HG02678 (cell line): ENCODE measurements at regions not wholly inside any gene's neighbourhood (a gene's known extent, or its start where the extent isn't known, plus 50 kb on each side); places are given as distances from the start of the nearest gene placed in this dataset.

Experiments
- ATAC-seq: cut with Tn5 transposase; IDR thresholded peaks from one replicate; pipeline ENCODE4 v1.9.1; 2021; ENCODE audit warnings: mild to moderate bottlenecking, moderate library complexity; ENCODE audit not compliant: unreplicated experiment

DNA sequence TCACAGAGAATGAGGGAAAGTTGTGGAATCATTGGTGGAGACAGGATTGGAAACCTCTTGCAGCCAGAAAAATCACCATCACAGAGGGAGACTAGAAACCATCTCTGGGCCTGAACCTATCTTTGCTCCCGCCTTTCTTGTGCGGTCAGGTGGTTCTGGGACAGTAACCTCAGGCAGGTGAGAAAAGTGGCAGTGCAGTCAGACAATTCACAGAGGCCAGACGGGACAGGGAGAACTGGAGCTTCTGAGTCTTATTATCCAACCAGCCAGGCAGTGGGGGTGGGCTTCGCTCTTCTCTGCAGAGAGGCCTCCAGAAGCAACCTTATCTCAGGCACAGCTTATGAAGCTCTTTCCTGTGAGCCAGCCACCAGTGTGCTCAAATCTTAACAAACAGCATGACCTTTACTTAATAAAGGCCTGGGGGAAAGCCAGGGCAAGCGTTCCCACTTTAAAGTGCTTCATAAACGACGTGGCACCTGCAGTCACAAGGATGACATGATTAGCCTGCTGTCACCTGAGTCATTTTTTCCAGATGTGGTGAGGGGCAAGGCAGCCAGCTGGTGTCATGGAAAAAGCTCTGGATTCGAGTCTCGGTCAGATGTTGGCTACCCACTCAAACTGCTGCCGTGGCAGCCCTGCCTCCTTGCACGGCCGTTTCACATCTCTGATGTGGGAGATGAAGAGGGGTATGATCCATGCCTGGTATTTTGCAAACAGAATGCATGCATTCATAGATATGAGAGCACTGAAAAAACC, 109.7 kb downstream of the B3GNT2 start:
- ATAC-seq, result no peak

DNA sequence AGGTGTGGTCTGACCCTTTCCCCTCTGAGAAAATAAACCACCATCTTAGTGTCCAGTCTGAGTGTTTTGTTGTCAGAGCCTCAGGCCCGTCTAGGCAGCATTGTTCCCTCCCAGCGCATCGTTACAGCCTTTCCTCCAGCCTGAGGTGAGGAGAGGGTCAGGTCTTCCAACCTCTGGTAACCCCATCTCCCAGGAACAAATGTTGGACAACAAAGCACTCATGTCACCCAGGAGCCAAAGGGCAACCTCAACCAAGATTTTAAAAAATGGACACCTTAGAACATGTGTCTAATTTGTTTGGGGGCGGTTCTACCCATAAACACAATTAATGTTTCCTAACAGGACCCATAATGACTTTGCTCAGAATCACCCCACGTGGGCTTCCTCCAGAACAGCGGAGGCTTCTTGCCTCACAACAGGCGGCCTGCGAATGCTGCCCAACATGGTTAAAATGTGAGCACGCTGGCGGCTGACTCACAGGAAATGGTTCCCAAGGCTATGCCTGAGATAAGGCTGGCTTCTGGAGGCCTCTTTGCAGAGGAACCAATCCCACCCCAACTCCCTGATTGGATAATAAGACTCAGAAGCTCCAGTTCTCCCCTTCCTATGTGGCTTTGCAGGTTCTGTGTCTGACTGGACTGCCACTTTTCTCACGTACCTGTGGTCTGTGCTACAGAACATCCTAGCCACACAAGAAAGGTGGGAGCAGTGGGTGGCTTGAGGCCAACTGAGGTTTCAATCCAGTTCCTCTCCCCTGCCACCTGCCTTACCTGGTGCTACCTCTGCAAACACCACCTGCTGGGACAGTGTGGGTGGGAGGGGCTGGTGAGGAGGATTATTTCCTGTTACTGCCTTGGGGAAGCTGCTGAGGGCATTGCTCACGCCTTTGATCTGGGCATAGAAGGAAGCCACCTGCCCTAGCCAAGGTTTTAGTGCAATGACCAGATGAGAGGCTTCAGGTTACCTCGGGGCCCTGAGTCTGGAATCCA, 108.8 kb downstream of the B3GNT2 start:
- ATAC-seq, result no peak

DNA sequence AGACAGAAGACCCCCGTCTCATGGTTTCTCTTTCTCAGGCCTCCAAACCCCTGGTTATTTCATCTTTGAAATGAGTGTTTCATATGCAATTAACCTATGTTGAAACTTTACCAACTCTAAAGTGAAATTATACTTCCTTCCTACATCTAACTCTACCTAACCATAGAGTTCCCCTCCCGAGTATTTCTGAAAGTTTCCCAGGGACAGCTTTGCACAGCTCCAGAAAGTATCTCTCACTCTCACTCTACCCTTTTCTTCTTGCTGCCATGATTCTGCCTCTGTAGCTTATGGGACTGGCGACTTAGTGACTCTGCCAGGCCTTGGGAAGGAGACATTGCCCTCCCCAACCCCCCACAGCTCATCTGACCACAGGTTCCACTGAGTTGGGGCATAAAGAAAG, 107.9 kb downstream of the B3GNT2 start:
- no peak for ATAC-seq

DNA sequence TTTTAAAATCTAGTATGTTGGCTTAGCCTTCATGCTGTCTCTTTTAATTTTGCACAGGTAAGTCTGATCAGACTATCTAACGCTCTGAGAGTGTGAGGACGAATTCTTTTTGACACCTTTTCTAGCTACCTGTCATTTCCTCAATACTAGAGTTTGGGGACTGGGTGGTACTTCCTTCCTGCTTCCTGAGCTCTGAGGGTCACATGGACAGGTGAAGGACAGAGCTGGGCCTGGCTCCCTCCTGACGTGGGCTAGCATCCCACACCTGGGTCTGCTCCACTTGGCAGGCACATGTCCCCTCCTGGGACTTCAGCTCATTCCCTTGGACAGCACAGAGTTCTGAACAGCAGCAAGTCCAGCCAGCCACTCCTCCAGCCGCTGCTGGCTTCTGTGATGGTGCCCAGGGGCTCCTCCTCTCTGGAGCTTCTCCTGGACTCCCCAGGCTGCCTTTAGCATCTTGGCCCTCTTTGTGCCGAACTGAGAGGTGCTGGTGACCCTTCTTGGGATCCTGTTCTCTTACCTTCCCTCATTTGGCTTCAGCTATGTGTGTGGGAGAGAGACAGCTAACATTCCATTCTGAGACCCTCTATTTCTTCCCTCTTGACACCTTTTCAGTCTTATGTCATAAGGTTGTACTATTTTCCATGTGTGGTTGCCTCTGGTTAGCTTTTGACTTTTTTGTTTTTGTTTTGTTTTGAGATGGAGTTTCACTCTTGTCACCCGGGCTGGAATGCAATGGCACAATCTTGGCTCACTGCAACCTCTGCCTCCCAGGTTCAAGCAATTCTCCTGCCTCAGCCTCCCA, 106.9 kb downstream of the B3GNT2 start:
- no peak for ATAC-seq

DNA sequence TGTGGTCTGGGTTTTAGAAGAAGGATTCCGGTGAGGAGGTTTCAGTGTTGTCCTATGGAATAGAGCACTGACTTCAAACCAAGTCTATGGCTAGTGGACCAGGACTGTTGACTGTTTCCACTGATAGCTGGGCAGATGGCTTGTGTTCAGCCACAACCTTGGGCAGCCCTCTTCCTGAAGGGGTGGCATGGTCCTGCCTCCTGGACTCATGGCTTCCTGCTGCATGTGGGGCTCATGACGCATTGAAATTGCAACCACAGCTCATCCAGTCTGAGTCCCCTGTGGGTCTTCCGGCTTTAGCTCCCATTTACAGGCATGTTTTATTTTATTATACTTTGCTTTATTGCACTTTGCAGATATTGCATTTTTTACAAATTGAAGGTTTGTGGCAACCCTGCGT, 105.0 kb downstream of the B3GNT2 start:
- ATAC-seq, result no peak

DNA sequence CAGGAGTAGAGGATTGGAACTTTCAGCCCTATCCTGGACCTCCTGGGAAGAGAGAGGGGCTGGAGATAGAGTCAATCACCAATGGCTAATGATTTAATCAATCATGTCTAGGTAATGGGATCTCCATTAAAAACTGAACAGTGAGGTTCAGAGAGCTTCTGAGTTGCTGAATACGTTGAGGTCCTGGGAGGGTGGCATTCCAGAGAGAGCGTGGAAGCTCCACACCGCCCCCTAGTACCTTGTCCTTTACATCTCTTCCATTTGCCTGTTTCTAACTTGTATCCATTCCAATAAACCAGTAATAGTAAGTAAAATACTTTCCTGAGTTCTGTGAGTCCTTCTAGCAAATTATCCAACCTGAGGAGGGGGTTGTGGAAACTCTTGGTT, 101.7 kb downstream of the B3GNT2 start:
- no peak for ATAC-seq

DNA sequence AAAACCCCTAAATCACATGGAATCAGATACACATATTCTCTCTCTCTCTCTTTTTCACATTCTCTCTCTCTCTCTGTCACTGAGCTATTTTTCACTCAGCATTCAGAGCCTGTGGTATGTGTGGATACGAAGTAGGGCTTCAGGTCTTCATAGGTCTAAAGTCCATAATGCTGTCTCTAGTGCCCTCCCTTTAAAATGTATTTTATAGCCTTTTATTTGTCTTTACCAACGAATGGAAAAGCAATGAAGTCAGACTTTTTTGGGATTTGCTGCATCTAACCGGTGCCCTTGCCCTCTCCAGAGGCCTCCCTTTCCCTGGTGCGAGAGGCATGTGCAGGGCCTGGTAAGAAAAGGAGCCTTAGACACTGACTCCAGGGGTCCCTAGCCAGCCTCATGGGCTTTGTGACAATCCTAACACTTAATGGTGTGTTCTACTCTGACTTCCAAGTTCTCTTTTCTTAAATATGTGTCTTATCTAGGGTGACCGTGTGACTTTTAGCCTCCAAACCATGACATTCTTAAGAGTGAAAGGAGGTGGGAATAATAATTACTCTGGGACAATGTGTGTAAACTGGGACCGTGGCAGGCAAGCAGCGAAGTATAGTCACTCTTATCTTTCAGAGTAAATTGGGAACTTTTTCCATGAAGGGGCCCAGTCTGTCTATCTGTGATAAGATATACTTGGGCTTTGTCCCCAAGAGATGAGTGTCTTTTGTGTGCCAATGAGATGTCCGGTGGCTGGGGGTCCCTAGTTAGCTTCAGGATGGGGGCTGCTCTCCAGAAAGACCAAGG, 101.1 kb downstream of the B3GNT2 start:
- no peak for ATAC-seq

DNA sequence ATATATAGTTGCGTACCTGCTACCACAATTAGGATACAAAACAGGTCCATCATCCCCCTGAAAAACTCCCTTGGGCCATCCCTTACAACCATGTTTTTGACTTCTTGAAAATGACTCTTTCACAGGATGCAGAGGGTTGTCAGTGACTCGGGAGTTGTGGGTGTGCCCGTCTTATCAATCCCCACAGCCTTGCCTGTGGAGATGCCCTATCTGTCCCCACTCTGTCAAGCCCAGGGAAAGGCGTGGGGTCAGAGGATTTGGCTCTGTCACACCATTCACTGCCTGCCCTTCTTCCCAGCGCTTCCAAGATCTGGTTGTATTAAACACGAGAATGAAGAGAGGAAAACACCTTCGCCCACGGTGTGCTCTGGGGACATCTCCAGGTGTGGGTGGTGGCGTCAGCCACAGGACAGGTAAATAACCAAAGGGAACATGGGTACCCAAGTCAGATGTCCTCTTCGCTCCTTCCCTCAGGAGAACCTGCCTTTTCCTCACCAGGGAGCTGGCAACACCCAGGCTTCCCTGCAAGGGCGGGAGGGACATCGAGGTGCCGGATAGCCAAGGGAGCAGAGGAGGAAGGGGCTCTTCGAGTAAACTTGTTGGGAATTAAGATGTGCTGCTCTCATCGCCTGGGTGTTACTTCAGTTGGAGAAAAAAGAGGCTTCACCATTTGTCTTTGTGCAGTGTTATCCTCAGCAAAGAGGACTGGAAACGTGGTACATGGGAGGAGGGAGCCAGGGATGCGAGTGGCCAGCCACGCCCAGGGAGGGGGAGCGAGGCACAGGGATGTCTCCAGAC, 100.3 kb downstream of the B3GNT2 start:
- no peak for ATAC-seq

DNA sequence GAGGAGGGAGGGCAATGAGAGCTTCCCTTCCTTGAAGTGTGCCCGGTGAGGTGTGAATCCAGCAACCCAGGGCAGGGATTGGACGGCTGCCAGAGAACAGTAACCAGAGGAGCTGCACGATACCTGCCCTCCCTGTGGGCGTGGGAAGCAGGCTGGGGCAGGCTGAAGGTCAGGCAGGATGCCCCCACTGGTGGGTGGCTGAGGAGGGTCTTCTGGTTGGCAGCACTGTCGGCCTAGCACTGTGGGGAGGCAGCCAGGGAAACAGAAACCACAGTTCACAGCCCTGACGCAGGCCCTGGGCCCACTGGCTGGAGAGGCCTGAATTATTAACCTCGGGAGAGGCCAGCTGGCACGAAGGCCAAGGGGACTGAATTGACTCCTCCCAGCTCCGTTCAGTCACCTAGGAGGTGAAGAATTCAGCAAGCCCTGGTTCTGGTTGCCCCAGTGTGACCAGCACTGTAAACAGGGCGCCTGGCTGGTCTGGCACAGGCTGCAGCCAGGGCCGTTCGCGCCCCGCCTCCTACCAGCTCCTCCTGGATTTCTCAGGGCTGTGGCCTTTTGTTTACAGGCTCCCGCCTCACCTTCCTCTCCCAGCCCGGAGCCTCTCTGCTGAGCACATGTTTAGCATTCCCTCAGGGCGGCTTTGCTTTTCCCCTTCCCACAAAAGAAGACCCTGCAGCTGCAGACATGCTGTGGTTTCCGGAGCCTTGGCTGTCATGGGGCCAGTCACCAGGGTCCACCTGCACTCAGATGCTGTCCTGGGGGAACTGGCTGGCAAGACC, 97.8 kb downstream of the B3GNT2 start:
- ATAC-seq, result peak; percentile 75

DNA sequence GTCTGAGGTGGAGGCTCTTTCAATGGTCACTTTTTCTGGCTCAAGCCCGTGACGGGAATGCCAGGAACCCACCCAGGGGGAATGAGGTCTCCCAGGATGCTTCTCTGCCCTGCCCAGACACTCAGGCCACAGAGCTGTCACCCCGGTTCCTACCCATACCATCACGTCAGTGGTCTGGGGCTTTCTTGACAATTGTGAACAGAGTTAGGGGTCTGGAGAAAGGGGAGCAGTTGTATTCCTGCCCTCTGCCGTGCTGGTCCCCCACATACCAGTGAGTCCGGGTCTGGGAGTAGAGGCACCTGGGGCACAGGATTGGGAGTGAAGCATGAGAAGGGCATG, 97.2 kb downstream of the B3GNT2 start:
- ATAC-seq, result peak; percentile 22

DNA sequence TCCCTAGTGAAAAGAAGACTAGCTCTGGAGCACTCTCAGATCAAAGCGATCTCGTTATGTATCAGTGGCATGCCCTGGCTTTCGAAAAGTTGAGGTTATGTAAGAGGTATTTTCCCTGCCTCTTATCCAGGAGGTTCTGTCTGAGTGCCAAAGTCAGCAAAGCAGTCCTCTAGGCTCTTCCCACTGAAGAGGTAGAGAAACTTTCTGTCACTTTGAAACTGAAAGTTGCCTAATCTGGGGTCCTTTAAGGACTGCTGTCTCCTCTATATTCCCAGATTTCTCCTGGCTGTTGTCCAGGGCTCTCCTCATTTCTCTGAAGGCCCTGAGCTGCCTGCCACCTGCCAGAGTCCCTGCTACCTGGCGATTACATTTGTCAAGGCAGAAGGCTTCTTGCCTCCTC, 96.3 kb downstream of the B3GNT2 start:
- no peak for ATAC-seq

DNA sequence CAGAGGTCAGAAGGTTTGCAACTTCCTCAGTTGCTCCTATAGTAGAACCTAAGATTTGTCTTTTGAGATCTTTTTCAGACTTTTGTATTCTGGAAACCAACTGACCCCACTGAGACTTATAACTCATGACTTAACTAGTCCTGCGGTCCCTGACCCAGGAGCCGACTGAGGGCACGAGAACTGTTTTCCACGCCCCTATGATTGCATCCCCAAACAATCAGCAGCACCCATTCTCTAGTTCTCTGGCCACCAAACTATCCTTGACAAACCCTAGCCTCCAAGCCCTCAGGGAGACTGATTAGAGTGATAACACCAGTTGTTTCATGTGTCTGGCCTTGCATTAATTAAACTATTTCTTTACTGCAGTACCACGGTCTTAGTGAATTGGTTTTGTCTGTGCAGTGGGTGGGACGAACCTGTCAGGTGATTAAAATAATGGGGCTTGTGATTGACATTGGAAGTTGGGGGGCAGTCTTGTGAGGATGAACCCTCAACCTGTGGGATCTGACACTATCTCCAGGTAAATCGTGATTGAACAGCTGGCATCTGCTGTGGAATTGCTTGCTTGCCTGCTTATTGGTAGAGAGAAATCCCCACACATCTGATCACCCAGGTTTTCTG, 95.7 kb downstream of the B3GNT2 start:
- no peak for ATAC-seq

DNA sequence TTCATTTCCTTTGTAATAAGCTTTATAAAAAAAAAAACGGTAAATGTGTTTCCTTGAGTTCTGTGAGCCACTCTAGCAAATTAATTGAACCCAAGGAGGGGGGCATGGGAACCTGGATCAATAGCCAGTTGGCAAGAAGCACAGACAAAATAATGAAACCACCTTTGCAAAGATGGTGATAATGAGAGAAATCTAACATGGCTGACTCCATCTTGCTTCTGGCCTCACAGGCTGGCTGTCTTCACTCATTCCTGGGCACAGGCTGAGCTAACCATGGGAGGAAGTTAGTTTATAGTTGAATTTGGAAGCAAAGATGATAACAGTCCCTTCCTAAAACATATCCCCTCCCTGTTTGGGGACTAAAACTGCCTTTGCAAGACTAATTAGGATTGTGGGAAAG, 95.1 kb downstream of the B3GNT2 start:
- no peak for ATAC-seq

DNA sequence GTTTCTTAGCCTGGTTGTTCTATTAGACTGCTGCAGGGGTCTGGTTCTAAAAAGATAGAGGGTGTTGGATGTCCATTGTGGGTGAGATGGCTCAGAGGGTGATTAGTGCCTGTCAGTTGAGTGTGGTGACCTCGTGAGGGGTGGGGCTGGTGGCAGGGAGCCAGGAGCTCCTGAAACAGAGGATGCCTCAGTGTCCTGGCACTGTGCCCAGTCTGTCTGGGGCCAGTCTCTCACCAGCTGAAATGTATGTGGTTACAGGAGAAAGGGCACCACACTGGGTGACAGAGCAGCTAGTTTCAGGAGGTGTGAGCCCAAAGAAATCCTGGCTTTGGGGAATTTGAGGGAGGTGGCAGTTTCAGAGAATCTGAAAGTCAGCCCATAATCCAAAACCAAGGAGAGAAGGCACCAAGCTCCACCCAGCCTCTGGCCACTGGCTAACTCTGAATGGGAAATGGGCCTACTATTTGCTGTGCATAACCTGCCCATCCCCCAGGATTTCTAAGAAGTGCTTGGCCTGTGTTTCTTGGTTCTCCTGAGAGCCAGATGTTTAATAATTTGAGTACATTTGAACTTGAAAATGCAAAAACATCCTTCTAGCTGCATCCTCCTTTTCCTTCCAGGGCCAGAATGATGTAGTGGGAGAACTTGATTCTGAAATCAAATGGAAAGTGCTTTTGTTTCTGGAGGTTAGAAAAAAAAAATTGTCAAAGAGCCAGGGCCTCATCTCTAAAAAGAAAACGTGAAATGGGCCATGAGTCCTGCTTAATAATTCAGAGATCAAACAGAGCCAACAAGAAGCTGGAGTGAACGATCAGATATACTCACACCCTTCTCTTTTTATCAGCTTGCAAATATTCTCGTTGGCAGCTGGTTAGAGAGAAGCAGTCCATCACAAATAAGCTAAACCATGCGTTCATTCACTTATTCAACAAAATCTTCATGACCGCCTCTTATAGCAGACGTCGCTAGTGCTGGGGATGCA, 92.3 kb downstream of the B3GNT2 start:
- peak; percentile 74 for ATAC-seq

DNA sequence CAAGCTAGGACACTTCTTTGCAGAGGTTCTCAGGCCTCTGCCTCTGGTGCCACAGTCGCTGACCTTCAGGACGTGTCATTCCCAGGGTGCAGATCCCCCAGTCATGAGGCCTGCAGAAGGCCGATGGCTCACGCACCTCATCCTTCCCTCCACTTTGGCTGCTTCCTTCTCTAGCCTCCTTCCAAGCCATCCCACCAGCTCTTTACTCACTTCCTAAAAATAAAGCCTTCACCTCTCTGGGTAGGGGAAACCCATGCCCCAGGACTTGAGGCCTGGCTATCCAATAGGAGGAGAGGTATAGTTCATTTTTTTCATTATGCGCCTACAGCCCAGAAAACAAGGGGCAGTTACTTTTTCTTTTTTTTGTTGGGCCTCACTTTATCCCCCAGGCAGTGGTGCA, 91.4 kb downstream of the B3GNT2 start:
- no peak for ATAC-seq

DNA sequence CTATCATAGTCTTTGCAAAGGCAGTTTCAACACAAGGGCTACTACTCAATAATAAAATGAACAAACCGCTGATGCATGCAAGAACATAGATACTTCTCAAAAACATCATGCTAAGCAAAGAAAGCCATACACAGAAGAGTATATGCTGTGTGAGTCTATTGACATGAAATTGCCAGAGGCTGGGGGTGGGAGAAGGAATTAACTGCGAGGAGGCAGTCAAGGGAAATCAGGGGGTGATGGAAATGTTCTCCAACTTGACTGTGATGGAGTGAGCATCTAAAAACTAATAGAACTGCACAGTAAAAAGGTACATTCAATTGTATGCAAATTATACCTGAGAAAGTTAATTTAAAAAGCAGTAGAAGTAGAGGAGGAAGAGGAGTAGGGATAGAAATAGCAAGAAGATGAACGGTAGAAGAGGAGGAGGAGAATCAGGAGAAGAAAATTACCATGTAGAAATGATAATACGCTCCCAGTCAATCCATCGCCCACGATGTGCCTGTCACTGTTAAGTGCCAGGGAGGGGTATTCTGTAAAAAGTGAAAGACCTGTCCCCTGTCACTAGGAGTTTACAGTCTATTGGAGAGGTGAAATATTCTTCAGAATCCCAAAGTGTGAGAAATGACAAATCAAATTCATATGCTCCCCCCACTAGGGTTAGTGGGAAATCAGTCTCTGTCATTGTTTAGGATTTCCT, 90.3 kb downstream of the B3GNT2 start:
- ATAC-seq, result no peak

DNA sequence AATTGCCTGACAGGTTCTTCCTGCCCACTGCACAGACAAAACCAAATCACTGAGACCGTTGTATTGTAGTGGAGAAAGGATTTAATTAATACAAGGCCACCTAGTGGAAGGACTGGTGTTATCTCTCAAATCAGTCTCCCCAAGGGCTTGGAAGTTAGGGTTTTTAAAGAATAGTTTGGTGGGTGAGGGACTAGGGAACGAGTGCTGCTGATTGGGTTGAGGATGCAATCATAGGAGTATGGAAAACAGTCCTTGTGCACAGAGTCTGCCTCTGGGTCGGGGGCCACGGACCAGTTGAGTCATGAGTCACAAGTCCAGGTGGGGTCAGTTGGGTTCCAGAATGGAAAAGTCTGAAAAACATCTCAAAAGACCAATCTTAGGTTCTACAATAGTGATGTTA, 89.1 kb downstream of the B3GNT2 start:
- ATAC-seq, result no peak
